ENCODE measurements at regions not wholly inside any gene's neighbourhood (a gene's known extent, or its start where the extent isn't known, plus 50 kb on each side); places are given as distances from the start of the nearest gene placed in this dataset.

GRCh38 chr4:131348263-131348662 lies 1800.8 kb upstream of the PCDH10 start:
- H3K27me3 ChIP-seq (ENCODE audit: control insufficient read depth, insufficient read depth, low read length) = no peaks in the 10 kb centered on the region
- dilution Hi-C loops (cut with HindIII; ENCODE audit: low sequenced_read_pairs, unreplicated experiment) (no loop called here), intact Hi-C loops (cut with micrococcal nuclease) (no loop called here), in situ Hi-C loops (cut with MboI; ENCODE audit: low sequenced_read_pairs) (no loop called here)
- H3K23ac ChIP-seq (ENCODE audit: low read depth, low read length) = no peak overlapping the region
- no TSS peak for BruUV-seq (replicated peaks)
- H3K27ac ChIP-seq (ENCODE audit: insufficient read depth, low read length) = no peak overlapping the region
- DNase-seq (no peak), ATAC-seq (ENCODE audit: low read depth) (no peak)
- H3K4me2 ChIP-seq (ENCODE audit: low read depth, low read length) = no peak overlapping the region
- no peak overlapping the region for H3K14ac ChIP-seq (replicated peaks; ENCODE audit: low read depth, low read length)
- no peaks in the 10 kb centered on the region for H4K20me1 ChIP-seq (ENCODE audit: insufficient read depth, low read length)
- H3K9ac ChIP-seq (ENCODE audit: low read depth, low read length) = no peak overlapping the region
- no peak overlapping the region for H2BK15ac ChIP-seq (ENCODE audit: low read depth, low read length)
- H3K79me1 ChIP-seq (ENCODE audit: low read depth in 1 of 2, low read length in 2 of 2) = no peaks in the 10 kb centered on the region
- H3K4me1 ChIP-seq (ENCODE audit: control insufficient read depth, insufficient read depth, low read length) = no peaks in the 10 kb centered on the region
- H3K4ac ChIP-seq (ENCODE audit: low read depth, low read length) = no peak overlapping the region
- no peak overlapping the region for H4K8ac ChIP-seq (ENCODE audit: low read depth in 2 of 2, low read length in 2 of 2)
- no peaks in the 10 kb centered on the region for H3K9me1 ChIP-seq (ENCODE audit: insufficient read depth, low read length)
- ChIA-PET POLR2A (ENCODE audit: unreplicated experiment) (no interaction called here), CTCF (no interaction called here)
- no peak overlapping the region for H2BK120ac ChIP-seq (ENCODE audit: low read depth, low read length)
- no peak overlapping the region for H2AFZ ChIP-seq (replicated peaks; ENCODE audit: low read length, poor library complexity)
- no peak overlapping the region for H2AK5ac ChIP-seq (ENCODE audit: low read depth, low read length)
- WGBS, 2 experiments (ENCODE audit: extremely low coverage in 2 of 2, insufficient read length in 1 of 2) = no CpG with 5 or more reads among the region's 2 CpGs
- no peak overlapping the region for H2AK9ac ChIP-seq (replicated peaks; ENCODE audit: low read depth, low read length, poor library complexity)
- H3K36me3 ChIP-seq (ENCODE audit: control insufficient read depth, insufficient read depth, low read length) = no peaks in the 10 kb centered on the region
- no peak overlapping the region for H2BK5ac ChIP-seq (ENCODE audit: low read depth, low read length, poor library complexity, severe bottlenecking)
- H3K4me3 ChIP-seq (ENCODE audit: insufficient read depth, low read depth, low read length) = no peak overlapping the region
- no peak overlapping the region for H3K56ac ChIP-seq (ENCODE audit: extremely low read depth, insufficient read depth, low read length)
- no peak for TF ChIP-seq MAFK (IDR thresholded peaks at IDR 0.05; ENCODE audit: low read depth, low read length)
- TF ChIP-seq CHD1 (IDR thresholded peaks at IDR 0.05; ENCODE audit: low read depth, low read length) = no peak
- no peak for TF ChIP-seq USF2 (IDR thresholded peaks at IDR 0.05; ENCODE audit: low read depth, low read length)
- no peak for TF ChIP-seq CTCF (conservative IDR thresholded peaks at IDR 0.05; ENCODE audit: low read depth, low read length)
- no peak for TF ChIP-seq MXI1 (IDR thresholded peaks at IDR 0.05; ENCODE audit: borderline replicate concordance, low read depth, low read length)
- TF ChIP-seq FOS (IDR thresholded peaks at IDR 0.05; ENCODE audit: low read depth, low read length) = no peak
- TF ChIP-seq SMC3 (IDR thresholded peaks at IDR 0.05; ENCODE audit: low read depth, low read length) = no peak
- no peak for TF ChIP-seq RAD21 (IDR thresholded peaks at IDR 0.05; ENCODE audit: low read length)
- TF ChIP-seq RFX5 (IDR thresholded peaks at IDR 0.05; ENCODE audit: low read depth, low read length) = no peak
- TF ChIP-seq POLR2A (IDR thresholded peaks at IDR 0.05; ENCODE audit: low read depth, low read length) = no peak
- TF ChIP-seq RCOR1 (IDR thresholded peaks at IDR 0.05; ENCODE audit: insufficient replicate concordance, low read length) = no peak
- TF ChIP-seq MAZ (IDR thresholded peaks at IDR 0.05; ENCODE audit: borderline replicate concordance, low read depth, low read length) = no peak
- TF ChIP-seq ELK1 (IDR thresholded peaks at IDR 0.05; ENCODE audit: borderline replicate concordance, low read depth, low read length) = no peak
- TF ChIP-seq CEBPB (IDR thresholded peaks at IDR 0.05; ENCODE audit: low read depth, low read length) = no peak
- H3K9me3 ChIP-seq (ENCODE audit: control insufficient read depth, insufficient read depth, low read length) = 0 out of 2 replicates have a peak, but pooled peaks cover 2% of the 10 kb centered on the region
- no peak overlapping the region for H3K18ac ChIP-seq (ENCODE audit: low read depth, low read length)
- H4K5ac ChIP-seq (ENCODE audit: low read depth, low read length) = no peak overlapping the region
- H2BK20ac ChIP-seq (ENCODE audit: low read depth, low read length) = no peak overlapping the region
- H4K91ac ChIP-seq (ENCODE audit: insufficient read depth, low read depth, low read length) = no peak overlapping the region

Measured in IMR-90 (cell line).